Neutrophil (primary cell): ENCODE measurements at regions not wholly inside any gene's neighbourhood (a gene's known extent, or its start where the extent isn't known, plus 50 kb on each side); places are given as distances from the start of the nearest gene placed in this dataset.

Experiments
- H3K27ac ChIP-seq: fragments of 200-600 bp; sonication (generic); 2 replicates; pipeline ENCODE4 v1.5.1; 2016; ENCODE audit warnings: mild to moderate bottlenecking, moderate library complexity
- H3K27me3 ChIP-seq: fragments of 200-600 bp; sonication (generic); 2 replicates; pipeline ENCODE4 v1.6.0; 2016; ENCODE audit warnings: mild to moderate bottlenecking
- H3K36me3 ChIP-seq: fragments of 200-600 bp; sonication (generic); 2 replicates; pipeline ENCODE4 v1.5.1; 2017
- H3K4me1 ChIP-seq, 2 experiments: fragments of 200-600 bp in 1 of 2; sonication (generic) in 1 of 2; 1 replicate in 1 of 2; 2 replicates in 1 of 2; pipeline versions ENCODE4 v1.5.1 to v1.6.1; 2013 to 2016; ENCODE audit warnings: low read depth in 1 of 2, low read length in 1 of 2, mild to moderate bottlenecking in 1 of 2, moderate library complexity in 1 of 2; ENCODE audit not compliant: control insufficient read depth in 1 of 2, insufficient read depth in 1 of 2
- H3K4me3 ChIP-seq, 2 experiments: fragments of 200-600 bp in 1 of 2; sonication (generic) in 1 of 2; 1 replicate in 1 of 2; 2 replicates in 1 of 2; pipeline ENCODE4 v1.5.1; 2013 to 2016; ENCODE audit warnings: low read depth in 1 of 2, low read length in 1 of 2, mild to moderate bottlenecking in 1 of 2, moderate library complexity in 1 of 2
- H3K9me3 ChIP-seq: fragments of 200-600 bp; sonication (generic); 2 replicates; pipeline ENCODE4 v1.5.1; 2016
- CTCF ChIP-seq: fragments of 200-600 bp; sonication (generic); IDR thresholded peaks from 2 replicates; pipeline ENCODE4 v1.5.1; 2016; ENCODE audit warnings: antibody characterized with exemption

GRCh38 chr3:72601983-72602750 is 246.1 kb downstream of the SHQ1 start:
- Histone ChIP-seq H3K27me3 (no peaks in the 10 kb centered on the region), H3K9me3 (no peaks in the 10 kb centered on the region), H3K27ac (no peak overlapping the region), H3K4me1 (no peaks in the 10 kb centered on the region), H3K36me3 (no peaks in the 10 kb centered on the region), H3K4me3 (no peak overlapping the region)
- no peak for TF ChIP-seq CTCF

- TF ChIP-seq CTCF = no peak
- no peak overlapping the region for H3K4me3 ChIP-seq
- H3K9me3 ChIP-seq = no peaks in the 10 kb centered on the region
- H3K27me3 ChIP-seq = no peaks in the 10 kb centered on the region
- H3K4me1 ChIP-seq = no peaks in the 10 kb centered on the region
- H3K27ac ChIP-seq = no peak overlapping the region
- no peaks in the 10 kb centered on the region for H3K36me3 ChIP-seq
Measured at GRCh38 chr3:72601060-72601459, 247.2 kb downstream of the SHQ1 start.

GRCh38 chr3:72597756-72598195 is 250.5 kb downstream of the SHQ1 start:
- Histone ChIP-seq H3K4me3 (no peak overlapping the region), H3K36me3 (no peaks in the 10 kb centered on the region), H3K27ac (no peak overlapping the region), H3K4me1 (peaks cover 9 to 11% of the 10 kb centered on the region in 2 experiments), H3K27me3 (no peaks in the 10 kb centered on the region), H3K9me3 (no peaks in the 10 kb centered on the region)
- no peak for TF ChIP-seq CTCF

GRCh38 chr3:72597043-72597442 is 251.2 kb downstream of the SHQ1 start:
- peaks cover 9 to 11% of the 10 kb centered on the region in 2 experiments for H3K4me1 ChIP-seq
- no peak overlapping the region for H3K4me3 ChIP-seq
- no peak overlapping the region for H3K27ac ChIP-seq
- no peaks in the 10 kb centered on the region for H3K36me3 ChIP-seq
- H3K27me3 ChIP-seq = no peaks in the 10 kb centered on the region
- no peaks in the 10 kb centered on the region for H3K9me3 ChIP-seq
- no peak for TF ChIP-seq CTCF

- no peaks in the 10 kb centered on the region for H3K36me3 ChIP-seq
- no peaks in the 10 kb centered on the region for H3K9me3 ChIP-seq
- H3K4me1 ChIP-seq = peaks cover 9 to 11% of the 10 kb centered on the region in 2 experiments
- TF ChIP-seq CTCF = no peak
- no peaks in the 10 kb centered on the region for H3K27me3 ChIP-seq
- no peak overlapping the region for H3K4me3 ChIP-seq
- H3K27ac ChIP-seq = no peak overlapping the region
Measured at GRCh38 chr3:72595927-72596610, 252.2 kb downstream of the SHQ1 start.
